ENCODE measurements at regions not wholly inside any gene's neighbourhood (a gene's known extent, or its start where the extent isn't known, plus 50 kb on each side); places are given as distances from the start of the nearest gene placed in this dataset.

DNA sequence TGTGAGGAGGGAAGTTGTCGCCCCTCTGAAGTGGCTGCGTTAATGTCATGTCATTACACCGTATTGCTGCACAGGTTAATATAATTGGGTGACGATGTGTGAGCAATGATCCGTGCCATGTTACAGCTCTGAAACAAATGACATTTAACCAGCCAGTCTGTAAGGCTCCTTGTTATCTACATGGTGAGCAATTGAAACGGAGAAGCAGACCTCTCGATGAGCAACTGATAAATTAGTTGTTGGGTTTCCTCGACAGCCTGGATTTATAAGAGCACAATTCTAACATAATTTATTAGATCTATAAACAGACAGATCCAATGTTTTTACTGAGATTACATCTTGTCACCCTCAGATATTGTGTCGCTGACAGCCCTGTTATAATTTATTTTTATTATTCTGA lies 49.9 kb upstream of the MAFB start:
- DNase-seq (ENCODE audit: low read depth, low spot score) = no peak

DNA sequence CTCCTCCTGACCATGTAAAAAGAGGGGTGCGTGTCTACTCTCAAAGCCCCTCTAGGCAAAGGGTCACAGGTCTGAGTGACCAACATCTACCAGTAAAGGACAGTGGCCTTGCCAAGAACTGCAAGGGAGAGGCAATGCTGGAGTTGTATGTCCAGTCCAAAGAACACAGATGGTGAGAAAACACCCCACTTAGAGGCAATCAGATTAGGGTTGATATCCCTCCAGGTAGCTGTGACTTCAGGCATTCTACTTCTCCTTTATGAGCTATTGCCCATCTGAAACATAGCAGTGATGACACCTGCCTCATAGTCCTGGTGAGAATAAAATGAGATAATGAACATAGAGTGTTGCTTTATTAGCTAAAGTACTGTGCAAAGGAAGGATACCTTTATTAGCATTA lies 50.8 kb upstream of the MAFB start:
- no peak for DNase-seq (ENCODE audit: low read depth, low spot score)

DNA sequence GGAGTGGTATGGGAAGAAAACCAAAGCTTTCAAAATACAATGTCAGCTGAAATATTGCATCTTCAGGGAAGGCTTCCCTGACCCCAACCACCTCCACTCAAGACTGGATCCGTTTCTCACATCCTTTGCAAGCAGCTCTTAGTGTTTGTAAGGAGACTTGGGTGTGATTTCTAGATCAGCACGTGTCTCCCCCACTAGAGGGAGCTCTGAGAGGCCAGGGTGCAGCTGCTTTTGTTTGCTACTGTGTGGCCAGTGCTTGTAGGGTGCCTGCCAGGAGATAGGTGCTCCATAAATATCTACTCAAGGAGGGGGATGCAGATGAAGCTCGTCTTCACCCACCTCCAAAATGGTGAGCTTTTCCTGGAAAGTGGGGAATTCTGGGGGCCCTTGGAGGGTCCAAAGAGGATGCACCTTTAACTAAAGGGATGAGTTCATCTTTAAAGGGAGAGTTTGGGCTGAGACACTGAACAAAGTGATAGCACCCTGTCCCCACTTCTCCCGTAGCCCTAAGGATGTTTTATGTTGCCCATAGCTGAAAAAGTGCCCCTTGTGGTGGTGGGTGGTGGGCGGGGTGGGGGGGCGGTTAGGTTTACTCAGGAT lies 52.6 kb upstream of the MAFB start:
- no peak for DNase-seq (ENCODE audit: low read depth, low spot score)

DNA sequence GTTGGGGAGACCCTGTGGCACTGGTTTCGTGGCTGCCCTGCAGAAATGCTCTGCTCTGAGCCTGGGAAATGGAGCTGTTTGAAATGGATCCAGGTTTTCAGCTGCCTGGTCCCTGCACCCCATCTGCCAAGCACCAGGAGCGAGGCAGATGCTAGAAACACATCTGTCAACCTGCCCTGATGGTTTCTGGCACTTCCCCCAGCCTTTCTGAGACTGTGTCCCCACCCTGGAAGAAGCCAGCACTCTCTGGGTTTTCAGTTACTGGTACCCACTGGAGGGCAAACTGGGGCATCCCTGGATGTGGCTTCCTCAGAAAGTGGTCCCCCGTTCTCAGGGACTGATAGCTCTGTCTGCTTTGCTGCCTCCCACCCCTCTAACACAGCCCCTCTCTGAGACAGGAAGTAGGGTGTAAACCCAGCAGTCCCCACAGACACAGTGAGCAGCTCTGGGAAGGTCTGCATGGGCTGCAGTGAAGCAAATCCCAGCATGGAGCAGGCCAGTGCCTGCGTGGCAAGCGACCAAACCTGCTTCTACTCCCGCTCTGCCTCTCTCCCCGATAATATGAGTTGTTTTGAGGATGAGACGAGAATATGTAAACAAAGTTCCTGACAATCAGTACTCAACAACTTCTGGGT lies 54.2 kb upstream of the MAFB start:
- DNase-seq (ENCODE audit: low read depth, low spot score) = no peak

DNA sequence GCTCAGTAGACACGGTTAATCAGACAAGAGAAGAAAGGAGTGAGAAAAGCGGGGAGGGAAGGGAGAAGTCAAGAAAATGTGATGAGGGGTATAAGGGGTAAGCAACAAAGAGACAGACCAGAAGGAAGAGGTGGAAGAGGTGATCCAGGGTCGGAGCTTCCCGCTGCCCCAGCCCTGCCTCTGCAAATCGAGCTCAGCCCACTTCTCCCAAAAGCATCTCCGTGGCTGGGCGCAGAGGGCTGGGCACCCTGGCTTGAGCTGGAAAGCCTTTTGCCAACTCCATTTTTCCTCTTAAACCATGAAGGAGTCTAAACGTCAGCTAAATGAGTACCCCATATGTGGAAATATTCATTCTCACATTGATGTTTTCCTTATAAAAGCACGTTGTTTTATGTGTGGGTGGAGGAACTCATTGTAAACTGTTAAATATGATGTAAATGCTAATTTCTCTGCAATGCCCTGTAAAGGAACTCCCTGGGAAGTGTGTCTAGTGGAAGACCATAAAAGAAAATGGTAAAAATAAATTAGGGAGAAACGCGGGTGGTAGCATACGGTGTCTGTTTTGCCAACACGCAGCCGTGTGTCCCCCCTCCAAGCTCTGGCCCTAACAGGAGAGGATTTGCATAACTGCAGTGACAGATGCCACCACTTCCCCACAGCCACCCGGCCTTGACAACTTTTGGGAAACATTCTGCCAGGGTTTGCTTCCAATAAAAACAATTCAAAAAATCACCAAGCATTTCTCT lies 55.2 kb upstream of the MAFB start:
- no peak for DNase-seq (ENCODE audit: low read depth, low spot score)

DNA sequence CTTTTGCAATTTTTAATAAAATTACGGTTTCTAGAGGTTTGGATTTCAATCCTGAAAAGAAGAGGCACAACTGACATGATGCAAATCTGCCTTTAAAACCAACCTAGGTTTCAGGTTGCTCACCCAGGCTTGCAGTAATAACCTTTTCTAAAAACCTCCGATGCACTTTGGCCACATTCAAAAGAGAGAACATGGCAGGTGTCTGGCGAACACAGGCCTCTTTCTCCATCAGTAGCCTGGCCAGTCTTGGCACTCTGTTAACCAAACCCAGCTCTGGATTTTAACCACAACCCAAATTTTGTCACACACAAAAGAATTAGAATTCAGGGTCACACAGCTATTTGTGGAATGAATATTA lies 55.8 kb upstream of the MAFB start:
- no peak for DNase-seq (ENCODE audit: low read depth, low spot score)

DNA sequence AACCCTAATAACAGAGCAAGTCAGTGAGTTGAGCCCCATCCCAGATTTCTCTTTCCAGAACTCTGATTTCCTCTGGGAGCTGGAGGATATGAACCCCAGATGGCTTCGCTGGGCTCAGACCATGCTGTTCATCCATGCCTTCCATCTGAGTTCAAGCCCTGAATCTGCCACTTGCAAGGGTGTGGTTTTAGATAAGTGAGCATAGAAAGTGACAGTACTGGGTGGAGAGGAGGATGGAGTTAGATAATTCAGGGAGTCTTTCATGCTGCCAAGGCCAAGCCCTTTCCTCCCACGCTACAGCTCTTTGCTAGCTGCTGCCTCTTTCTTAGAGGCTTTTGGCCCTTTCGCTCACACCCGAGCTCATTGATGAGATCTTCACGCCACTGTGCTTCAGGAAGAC lies 57.2 kb upstream of the MAFB start:
- no peak for DNase-seq (ENCODE audit: low read depth, low spot score)

DNA sequence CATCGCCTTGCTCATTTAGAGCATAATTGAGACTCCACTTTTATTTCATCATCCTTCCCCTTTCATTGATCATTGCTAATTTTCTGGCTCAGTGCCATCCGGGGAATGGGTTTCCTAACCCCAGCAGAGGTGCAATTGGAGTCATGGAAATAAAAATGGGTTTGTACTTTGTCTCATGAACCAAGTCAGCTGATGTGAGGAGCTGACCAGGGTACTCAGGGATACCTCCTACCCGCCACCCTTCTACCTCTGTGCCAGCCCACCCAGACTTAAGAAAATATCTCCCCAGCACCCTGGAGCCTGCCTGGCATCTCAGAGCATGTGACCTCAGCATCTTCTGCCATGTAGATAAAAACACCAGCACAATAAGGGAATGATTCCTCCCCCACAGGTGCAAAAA lies 59.1 kb upstream of the MAFB start:
- no peak for DNase-seq (ENCODE audit: low read depth, low spot score)

DNA sequence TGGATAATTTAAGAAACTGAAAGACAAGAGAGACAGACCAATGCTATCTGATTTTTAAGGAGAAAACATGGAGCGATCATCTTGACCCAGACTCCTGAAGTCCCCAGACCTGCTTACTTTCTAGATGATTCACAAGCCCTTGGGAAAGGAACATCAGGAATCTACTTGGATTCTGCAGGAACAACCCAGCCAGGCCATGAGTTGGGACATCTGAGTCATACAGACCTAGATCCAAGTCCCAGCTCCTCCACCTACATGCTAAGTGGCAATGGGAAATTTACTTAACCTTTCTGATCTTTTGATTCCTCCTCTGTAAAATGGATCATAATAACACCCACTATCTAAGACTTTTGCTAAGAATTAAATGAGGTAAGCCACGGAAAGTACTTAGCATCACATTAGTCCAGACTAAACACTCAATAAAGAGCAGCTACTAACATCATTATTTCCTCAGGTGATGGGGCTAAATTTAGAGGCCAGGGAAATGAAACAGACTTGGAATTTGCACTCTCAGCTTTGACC lies 61.0 kb upstream of the MAFB start:
- DNase-seq (ENCODE audit: low read depth, low spot score) = no peak

DNA sequence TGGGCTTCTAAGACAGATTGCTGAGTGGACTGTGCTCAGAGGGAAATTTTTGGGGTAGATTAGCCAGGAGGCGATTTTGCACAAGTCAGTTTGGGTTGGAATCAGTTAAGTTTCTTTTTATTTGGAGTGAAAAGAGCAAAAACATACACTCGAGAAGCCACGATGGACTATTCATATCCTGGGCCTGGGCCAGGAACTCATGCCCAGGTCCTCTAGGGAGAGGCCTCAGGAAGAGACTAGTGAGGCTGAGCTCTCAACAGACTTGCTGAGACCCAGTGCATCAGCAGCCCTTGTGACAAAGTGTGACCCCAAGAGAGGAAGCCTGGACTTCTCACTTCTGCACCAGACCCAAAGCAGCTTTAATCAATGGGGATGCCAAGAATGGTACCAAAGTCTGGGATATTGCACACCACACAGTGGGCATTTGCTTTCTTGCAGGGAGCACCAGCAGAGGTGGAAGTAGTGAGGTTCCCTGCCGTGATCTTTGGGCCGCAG lies 61.6 kb upstream of the MAFB start:
- DNase-seq (ENCODE audit: low read depth, low spot score) = no peak

DNA sequence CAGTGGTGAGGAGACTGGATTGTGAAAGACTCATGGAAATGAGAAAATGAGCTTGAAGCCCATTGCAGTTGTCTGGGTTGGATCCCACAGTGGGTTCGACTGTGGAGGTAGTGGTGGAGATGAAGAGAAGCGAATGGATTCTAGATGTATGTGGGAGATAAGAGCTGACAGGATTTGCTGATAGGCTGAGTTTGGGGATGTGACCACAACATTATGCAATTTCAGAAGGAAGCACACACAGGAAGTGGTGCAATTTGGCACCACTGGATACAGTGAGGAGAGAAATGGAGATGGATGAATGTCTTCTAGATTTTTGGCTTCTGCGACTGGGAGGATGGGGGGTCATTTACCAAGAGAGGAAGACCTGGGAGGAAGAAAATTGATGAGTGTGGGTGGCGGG lies 64.4 kb upstream of the MAFB start:
- no peak for DNase-seq (ENCODE audit: low read depth, low spot score)

DNA sequence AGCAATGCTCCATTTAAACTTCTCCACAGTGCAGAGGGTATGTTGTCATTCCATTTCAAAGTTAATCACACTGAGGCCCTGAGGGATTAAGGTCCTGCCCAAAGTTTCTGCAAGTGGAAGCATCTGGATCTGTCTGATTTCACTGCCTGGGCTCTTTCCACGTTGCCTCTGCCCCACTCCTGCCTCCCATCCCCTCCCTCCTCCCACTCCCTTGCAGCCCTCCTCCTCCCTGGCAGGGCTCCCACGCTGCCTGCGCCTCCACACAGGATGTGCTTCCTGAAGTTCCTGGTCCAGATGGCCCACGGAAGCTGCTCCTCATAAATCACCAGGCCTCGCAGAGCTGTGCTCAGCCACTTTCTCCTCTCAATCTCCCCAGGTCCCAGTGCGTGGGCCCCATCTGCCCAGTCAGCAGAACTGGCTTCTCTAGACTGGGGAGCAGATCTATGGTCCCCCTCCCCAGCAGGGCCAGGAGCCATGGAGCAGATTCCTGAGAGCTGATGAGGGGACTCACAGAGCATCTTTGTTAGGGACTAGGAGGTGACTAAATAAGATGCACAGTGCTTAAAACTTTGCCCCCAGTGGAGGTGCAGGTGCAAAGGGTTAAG lies 65.4 kb upstream of the MAFB start:
- DNase-seq (ENCODE audit: low read depth, low spot score) = no peak

DNA sequence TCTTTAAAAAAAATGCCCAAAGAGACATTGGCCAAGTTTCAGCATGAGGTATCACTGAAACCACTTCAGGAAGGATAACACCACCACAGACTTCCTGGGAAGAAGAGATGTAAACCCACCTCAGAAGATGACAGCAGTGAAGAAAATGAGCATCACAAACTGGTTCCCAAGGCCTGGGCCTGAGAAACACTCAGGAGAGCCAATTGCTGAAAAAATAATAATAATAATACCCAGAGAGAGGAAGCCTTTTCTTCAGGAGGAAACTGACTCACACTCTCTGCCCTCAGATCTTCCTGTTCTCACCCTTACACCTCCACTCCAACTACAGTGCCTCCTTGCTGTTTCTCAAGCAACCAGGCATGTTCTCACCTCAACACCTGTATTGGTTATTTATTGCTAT lies 68.1 kb upstream of the MAFB start:
- DNase-seq (ENCODE audit: low read depth, low spot score) = no peak

DNA sequence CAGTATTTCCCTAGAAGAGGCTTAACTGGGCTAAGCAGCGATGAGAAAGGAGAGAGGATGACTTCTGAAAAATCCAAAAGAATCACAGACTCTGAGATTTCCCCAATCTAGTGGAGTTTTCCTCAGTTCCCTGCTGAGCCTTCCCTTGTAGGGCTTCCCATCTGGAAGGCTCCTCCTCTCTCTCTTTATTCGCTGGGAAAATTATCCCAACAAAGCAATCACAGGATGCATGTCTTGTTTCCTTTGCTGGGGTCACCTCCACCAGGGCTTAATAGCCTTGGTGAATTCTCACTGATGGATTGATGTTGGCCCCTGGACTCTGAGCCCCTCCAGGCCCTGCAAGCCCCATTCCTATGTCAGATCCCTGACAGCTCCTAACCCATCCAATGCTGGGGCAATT lies 69.8 kb upstream of the MAFB start:
- DNase-seq (ENCODE audit: low read depth, low spot score) = no peak

DNA sequence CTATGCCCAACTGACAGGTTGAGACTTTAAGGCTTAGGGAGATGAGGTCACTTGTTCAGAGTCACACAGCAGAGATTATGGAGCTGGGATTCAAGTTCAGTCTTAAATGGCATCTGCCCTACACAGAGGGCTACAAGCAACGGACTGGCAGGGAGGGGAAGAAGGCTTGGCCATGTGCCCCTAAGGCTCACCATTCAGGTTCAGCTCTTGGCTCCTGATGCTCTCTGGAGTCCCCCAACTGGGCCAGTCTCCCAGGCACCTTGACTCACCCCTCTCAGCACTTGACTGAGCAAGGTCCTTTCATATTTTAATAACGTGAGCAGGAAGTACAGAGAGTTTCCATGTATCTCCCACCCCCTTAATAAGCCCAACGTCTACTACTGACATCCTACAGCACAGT lies 71.4 kb upstream of the MAFB start:
- DNase-seq (ENCODE audit: low read depth, low spot score) = no peak

DNA sequence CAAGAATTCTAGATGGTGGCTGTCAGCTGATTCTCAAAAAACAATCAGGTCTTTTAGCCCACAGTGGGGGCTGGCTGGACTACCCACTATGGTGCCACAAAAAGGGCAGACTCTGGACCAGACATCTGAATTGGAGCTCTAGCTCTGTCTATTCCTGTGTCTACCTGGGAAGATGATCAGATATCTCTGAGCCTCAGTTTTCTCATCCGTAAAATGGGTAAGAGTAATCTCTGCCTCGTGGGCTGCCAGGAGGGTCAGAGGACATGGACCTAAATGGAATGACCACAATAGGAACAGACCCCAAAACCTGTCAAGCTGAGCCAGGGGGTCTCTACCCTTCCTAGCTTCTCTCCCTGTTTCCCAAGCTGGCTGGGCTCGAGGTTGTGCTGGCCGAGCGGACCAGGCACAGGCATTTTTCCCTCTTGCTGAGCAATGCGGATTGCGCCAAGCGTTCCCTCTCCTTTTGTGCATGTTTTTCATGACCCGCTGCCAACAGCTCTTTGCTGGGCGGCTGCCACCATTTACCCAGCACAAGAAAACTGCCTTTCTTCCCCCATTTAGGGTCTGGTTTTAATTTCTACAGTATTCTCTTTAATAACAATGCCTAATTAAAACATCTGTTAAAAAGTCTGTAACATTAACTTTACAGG lies 74.7 kb upstream of the MAFB start:
- DNase-seq (ENCODE audit: low read depth, low spot score) = no peak

DNA sequence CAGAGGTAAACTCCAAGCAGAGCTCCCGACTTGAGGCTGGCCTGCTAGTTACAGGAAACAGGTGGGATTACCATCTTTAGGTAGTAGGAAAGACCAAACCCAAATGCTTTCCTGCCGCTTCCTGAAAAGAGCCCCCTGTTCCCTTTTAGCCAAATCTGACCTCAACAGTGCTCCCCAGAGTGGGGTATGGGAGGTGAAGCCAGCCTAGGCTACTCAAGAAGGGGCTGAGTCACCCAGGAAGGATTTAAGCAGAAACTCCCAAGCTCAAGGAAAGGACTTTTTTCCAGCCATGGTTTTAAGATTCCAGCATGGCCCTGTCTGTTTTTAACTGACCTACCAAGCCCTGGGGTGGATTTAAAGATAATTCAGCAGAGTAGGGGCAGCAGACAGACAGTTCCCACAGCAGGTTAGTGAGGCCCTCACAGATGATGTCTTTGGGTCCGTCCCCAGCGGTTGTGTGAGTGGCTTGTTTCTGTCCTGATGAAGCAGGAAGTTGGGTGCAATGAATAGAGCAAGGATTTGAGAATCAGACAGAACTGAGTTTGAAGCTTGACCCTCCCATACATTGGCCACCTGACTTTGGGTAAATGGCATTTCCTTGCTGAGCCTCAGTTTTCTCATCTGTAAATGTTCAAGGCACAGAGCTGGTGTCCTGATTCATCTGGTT lies 76.9 kb upstream of the MAFB start:
- no peak for DNase-seq (ENCODE audit: low read depth, low spot score)

DNA sequence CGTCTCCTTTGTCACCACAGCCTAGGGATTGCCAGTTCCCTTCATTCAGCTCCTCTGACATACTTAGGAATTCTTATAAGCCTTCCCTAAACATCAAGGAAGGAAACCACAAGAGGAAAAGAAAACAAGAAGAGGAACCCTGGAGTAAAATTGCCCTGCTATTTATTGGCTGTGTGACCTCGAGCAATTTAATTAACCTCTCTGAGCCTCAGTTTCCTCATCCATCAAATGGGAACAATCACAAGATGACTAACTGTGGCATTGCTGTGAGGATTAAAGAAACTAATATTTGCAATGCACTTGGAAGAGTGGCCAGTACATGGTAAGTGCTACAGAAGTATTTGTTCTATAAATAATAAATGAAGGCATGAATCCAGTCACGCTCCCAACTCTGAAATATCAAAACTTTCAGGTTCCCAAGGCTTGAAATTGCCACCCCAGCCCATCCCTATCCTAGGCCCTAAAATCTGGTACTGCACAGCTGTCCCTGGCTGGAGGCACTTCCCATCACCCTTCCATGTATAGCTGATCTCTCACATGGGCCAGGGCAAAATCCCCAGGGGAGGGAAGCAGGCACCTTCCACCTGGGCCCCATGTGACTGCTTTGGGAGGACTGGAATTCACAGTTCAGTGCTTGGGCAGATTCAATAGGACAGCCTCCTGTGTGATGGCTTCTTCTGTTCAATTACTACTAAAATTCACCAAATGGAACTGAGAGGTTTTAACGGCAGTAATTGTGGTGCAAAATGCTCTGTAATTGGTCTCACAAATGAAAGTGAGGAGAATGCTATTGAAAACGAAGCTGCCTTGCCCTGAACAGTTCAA lies 78.0 kb upstream of the MAFB start:
- DNase-seq (ENCODE audit: low read depth, low spot score) = no peak

DNA sequence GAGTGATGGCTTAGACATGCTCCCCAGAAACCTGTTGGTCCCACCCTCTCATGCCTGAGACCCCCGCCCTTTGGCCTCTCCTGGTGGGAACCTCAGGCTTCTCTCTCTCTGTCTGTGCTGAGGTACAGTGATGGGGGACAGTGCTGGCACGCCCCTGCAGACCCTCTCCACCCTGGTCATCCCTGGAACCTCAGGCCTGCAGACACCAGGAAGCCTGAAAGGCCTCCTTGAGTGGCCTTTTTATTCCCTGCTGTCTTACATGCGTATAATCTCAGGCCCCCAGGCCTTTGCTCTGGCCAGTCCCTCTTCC lies 78.5 kb upstream of the MAFB start:
- DNase-seq (ENCODE audit: low read depth, low spot score) = no peak

DNA sequence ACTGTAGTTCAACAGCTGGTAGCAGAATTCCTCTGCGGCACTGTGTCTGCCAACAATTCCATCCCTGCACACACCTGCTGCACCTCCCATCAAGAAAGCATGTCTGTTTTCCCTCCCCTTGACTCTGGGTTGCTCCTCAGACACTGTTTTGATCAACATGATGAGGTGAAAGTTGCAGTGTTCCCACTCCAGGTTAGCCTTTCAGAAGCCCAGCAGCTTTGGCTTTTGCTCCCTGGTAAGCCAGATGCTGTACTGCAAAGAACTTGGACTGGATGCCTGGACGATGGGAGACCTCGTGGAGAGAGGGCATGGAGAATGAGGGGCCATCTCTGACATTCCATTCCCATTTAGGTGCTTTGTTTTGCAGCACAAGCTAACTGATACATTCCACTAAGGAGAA lies 79.1 kb upstream of the MAFB start:
- no peak for DNase-seq (ENCODE audit: low read depth, low spot score)
